DMS 273 treated with DMSO at 0.1 percent for 48 hours (cell line): ENCODE measurements at regions not wholly inside any gene's neighbourhood (a gene's known extent, or its start where the extent isn't known, plus 50 kb on each side); places are given as distances from the start of the nearest gene placed in this dataset.

Experiments used
- DNase-seq: peaks from one replicate; lab custom pipeline; 2025; lab: John Stamatoyannopoulos, UW

DNA sequence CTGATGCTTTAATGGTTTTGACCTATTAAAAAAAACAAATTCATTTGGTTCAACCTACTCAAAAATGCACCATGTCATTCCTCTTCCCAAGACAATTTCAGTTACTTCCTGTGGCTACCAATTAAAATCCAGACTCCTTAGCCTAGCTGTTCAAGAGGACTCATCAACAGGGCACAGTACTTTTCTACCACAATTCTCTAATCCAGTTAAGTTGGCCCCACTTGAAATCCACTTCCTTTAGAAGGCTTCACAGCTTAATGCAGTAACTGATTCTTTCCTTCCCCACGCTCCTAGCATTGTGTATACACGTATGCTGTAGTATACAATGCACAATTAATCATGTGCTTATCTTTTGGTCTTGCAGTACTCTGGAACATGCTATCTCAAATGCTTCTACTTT is 129.8 kb downstream of the UGT8 start:
- DNase-seq = no peak

- peak; percentile 45 for DNase-seq
These were observed 130.6 kb downstream of the UGT8 start for GRCh38 chr4:114729068-114729738.

- DNase-seq = peak; percentile 17
These were observed 136.0 kb downstream of the UGT8 start for GRCh38 chr4:114734594-114734993.

GRCh38 chr4:114752391-114753165 is 154.0 kb downstream of the UGT8 start:
- DNase-seq = no peak

DNA sequence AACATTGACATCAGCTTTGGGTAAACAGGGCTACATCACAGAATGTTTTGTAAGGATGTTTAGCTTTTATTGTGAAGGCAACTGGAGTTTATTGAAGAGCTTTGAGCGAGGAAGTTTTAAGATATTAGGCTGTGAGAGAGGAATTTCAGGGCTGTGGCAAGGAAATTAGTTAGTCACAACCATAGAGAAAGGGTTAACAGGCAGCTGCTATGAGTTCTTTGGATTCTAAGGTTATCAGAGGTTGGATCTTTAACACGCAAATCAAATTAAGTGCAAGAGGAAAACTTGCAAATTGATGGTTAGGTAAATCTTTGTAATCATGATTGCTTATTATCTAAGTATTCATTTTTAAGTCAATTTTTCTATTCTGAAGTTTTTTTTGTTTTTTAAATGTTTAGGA is 156.0 kb downstream of the UGT8 start:
- DNase-seq = no peak

DNA sequence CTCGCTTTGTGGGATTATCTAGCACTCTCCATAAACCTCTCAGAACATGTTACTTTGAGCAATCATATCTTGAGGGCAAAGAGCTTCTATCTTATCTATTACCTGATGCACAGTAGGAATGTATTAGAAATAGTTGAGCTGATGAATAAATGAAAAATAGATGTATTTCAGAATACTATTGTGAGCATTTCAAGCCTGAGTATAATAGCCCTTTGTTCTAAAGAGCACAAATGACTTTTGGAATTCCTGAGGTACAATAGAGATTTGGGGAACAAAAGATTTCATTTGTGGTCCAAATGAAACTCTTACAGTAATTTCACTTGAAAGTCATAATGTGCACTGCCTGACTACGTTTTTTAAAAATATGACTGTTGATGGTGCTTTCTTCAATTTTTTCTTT is 159.5 kb downstream of the UGT8 start:
- no peak for DNase-seq

DNA sequence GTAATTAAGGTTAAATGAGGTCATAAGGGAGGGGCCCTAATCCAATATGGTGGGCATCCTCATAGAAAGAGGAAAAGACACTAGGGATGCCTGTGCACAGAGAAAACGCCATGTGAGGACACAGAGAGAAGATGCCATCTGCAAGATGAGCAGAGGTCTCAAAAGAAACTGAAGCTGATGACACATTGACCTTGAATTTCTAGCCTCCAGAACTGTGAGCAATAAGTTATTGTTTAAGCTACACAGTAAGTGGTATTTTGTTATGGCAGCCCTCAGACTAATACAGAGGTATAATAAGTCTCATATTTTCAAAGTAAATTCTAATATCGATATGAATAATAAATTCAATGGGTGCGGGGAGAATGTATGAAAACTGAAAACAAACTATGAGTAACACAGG is 169.9 kb downstream of the UGT8 start:
- no peak for DNase-seq

GRCh38 chr4:114770624-114771023 is 172.0 kb downstream of the UGT8 start:
- no peak for DNase-seq

DNA sequence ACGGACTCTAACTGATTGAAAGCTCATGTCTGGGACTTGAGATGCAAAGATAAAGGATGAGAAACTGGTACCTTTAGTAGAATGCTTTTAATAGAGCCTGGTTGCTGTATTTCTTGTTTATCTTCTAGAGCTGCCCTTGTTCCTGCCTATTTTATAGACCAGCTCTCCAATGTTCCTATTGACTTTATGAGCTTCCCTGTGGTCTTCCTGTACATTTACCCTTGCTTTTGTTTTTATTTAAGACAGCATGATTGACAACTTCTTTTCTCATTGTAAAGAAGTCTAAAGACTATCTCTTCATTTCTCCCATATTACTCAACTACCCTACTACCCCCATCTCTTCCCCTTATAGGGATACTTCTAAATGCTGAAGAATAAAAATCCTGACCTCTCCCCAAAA is 174.7 kb downstream of the UGT8 start:
- DNase-seq = no peak
